HG02973 (cell line): ENCODE measurements at regions not wholly inside any gene's neighbourhood (a gene's known extent, or its start where the extent isn't known, plus 50 kb on each side); places are given as distances from the start of the nearest gene placed in this dataset.

Experiments used
- ATAC-seq: cut with Tn5 transposase; IDR thresholded peaks from one replicate; pipeline ENCODE4 v1.9.1; 2021; ENCODE audit warnings: moderate library complexity; ENCODE audit not compliant: unreplicated experiment

GRCh38 chr17:74070374-74070773, 133.1 kb upstream of the RPL38 start:
- no peak for ATAC-seq

GRCh38 chr17:74070998-74071679, 132.3 kb upstream of the RPL38 start:
- no peak for ATAC-seq

- no peak for ATAC-seq
Measured at GRCh38 chr17:74072340-74072739, 131.1 kb upstream of the RPL38 start.

- ATAC-seq: no peak
Measured at GRCh38 chr17:74076446-74076845, 127.0 kb upstream of the RPL38 start.

GRCh38 chr17:74077231-74077630, 126.2 kb upstream of the RPL38 start:
- no peak for ATAC-seq

- ATAC-seq: no peak
Measured at GRCh38 chr17:74078363-74078941, 125.0 kb upstream of the RPL38 start.

GRCh38 chr17:74079537-74080300, 123.8 kb upstream of the RPL38 start:
- ATAC-seq: no peak

- ATAC-seq: no peak
Measured at GRCh38 chr17:74080656-74081582, 122.6 kb upstream of the RPL38 start.

GRCh38 chr17:74082886-74083285, 120.6 kb upstream of the RPL38 start:
- ATAC-seq: no peak

GRCh38 chr17:74083321-74083720, 120.2 kb upstream of the RPL38 start:
- no peak for ATAC-seq

- ATAC-seq: no peak
Measured at GRCh38 chr17:74085434-74085833, 118.0 kb upstream of the RPL38 start.

GRCh38 chr17:74087002-74087585, 116.4 kb upstream of the RPL38 start:
- ATAC-seq: no peak

GRCh38 chr17:74088285-74088933, 115.1 kb upstream of the RPL38 start:
- no peak for ATAC-seq

GRCh38 chr17:74088934-74089329, 114.5 kb upstream of the RPL38 start:
- no peak for ATAC-seq

GRCh38 chr17:74089380-74089779, 114.1 kb upstream of the RPL38 start:
- no peak for ATAC-seq

GRCh38 chr17:74089869-74090464, 113.5 kb upstream of the RPL38 start:
- no peak for ATAC-seq

- ATAC-seq: no peak
Measured at GRCh38 chr17:74094651-74095050, 108.8 kb upstream of the RPL38 start.

GRCh38 chr17:74096456-74096855, 107.0 kb upstream of the RPL38 start:
- no peak for ATAC-seq

GRCh38 chr17:74097450-74098135, 105.9 kb upstream of the RPL38 start:
- ATAC-seq: no peak
